B cell (primary cell): ENCODE measurements at regions not wholly inside any gene's neighbourhood (a gene's known extent, or its start where the extent isn't known, plus 50 kb on each side); places are given as distances from the start of the nearest gene placed in this dataset.

ENCODE experiments used
- ATAC-seq: fragments of 200-7000 bp; cut with Tn5 transposase; one replicate; pipeline ENCODE4 v1.10.0; 2021; ENCODE audit warnings: low read depth, mild to moderate bottlenecking, moderate number of reproducible peaks, moderate library complexity
- CTCF ChIA-PET: fragments of 350-600 bp; sonication (Branson Sonifier 250); formaldehyde crosslinking; loops from one replicate; lab custom pipeline; 2021; ENCODE audit warnings: antibody characterized with exemption, inconsistent platforms; lab: Charles Lee
- POLR2A ChIA-PET: fragments of 350-600 bp; sonication (Branson Sonifier 250); formaldehyde crosslinking; loops from one replicate; lab custom pipeline; 2021; ENCODE audit warnings: antibody characterized with exemption; lab: Charles Lee
- DNase-seq: peaks from one replicate; pipeline ENCODE4 v3.0.0; 2013
- H2AFZ ChIP-seq: 2 replicates; pipeline ENCODE4 v1.6.1; 2012; ENCODE audit warnings: mild to moderate bottlenecking, low read depth, low read length; ENCODE audit not compliant: insufficient read depth, poor library complexity, severe bottlenecking
- H3K27ac ChIP-seq, 2 donors: 1 replicate in 1 of 2; 2 replicates in 1 of 2; pipeline ENCODE4 v1.5.1; 2012 to 2013; ENCODE audit warnings: low read length in 2 of 2, mild to moderate bottlenecking in 2 of 2, moderate library complexity in 1 of 2
- H3K27me3 ChIP-seq, 4 experiments: fragments of 200-600 bp in 1 of 4; sonication (generic) in 1 of 4; replicated peaks in 1 of 4; 1 replicate in 2 of 4; 2 replicates in 2 of 4; pipeline versions ENCODE4 v1.6.1 to v1.7.0; 2013 to 2016; ENCODE audit warnings: low read length in 3 of 4, mild to moderate bottlenecking in 2 of 4, mixed read lengths in 1 of 4, moderate library complexity in 1 of 4; ENCODE audit not compliant: insufficient read depth in 4 of 4, control insufficient read depth in 3 of 4; ENCODE audit errors: control extremely low read depth in 1 of 4
- H3K36me3 ChIP-seq, 2 experiments: replicated peaks in 1 of 2; 1 replicate in 1 of 2; 2 replicates in 1 of 2; pipeline versions ENCODE4 v1.6.1 to v1.7.1; 2013; ENCODE audit warnings: low read length in 1 of 2; ENCODE audit not compliant: insufficient read depth in 2 of 2, control insufficient read depth in 1 of 2; ENCODE audit errors: control extremely low read depth in 1 of 2, extremely low read depth in 1 of 2
- H3K4me1 ChIP-seq, 2 donors: fragments of 200-600 bp in 1 of 2; sonication (generic) in 1 of 2; 1 replicate in 1 of 2; 2 replicates in 1 of 2; pipeline versions ENCODE4 v1.5.1 to v1.6.1; 2013 to 2017; ENCODE audit warnings: low read length in 2 of 2; ENCODE audit not compliant: control insufficient read depth in 2 of 2, insufficient read depth in 2 of 2
- H3K4me2 ChIP-seq: replicated peaks from 2 replicates; pipeline ENCODE3; 2012; ENCODE audit warnings: mild to moderate bottlenecking, low read depth, low read length; ENCODE audit not compliant: poor library complexity, severe bottlenecking
- H3K4me3 ChIP-seq, 5 experiments: fragments of 200-600 bp in 1 of 5; sonication (generic) in 1 of 5; 1 replicate in 3 of 5; 2 replicates in 2 of 5; pipeline versions ENCODE4 v1.5.1 to v1.7.0; 2011 to 2016; ENCODE audit warnings: low read length in 4 of 5, mild to moderate bottlenecking in 4 of 5, low read depth in 2 of 5, control low read depth in 1 of 5, moderate library complexity in 1 of 5; ENCODE audit not compliant: insufficient read depth in 1 of 5; ENCODE audit errors: control extremely low read depth in 1 of 5, extremely low read depth in 1 of 5
- H3K79me2 ChIP-seq: fragments of 200-600 bp; sonication (generic); one replicate; pipeline ENCODE4 v1.6.0; 2016; ENCODE audit warnings: low read length; ENCODE audit not compliant: control insufficient read depth, insufficient read depth
- H3K9ac ChIP-seq: fragments of 200-600 bp; sonication (generic); 2 replicates; pipeline ENCODE4 v1.6.1; 2017; ENCODE audit warnings: mild to moderate bottlenecking, low read length, moderate library complexity
- H3K9me3 ChIP-seq, 3 donors: one replicate each; pipeline versions ENCODE4 v1.6.1 to v1.7.1; 2013; ENCODE audit warnings: low read length in 2 of 3; ENCODE audit not compliant: control insufficient read depth in 2 of 3, insufficient read depth in 1 of 3; ENCODE audit errors: control extremely low read depth in 1 of 3
- H4K20me1 ChIP-seq: 2 replicates; pipeline ENCODE4 v1.6.0; 2012; ENCODE audit warnings: mild to moderate bottlenecking, low read length; ENCODE audit not compliant: insufficient read depth, control insufficient read depth, poor library complexity, severe bottlenecking
- H3K27ac Mint-ChIP-seq: one replicate; pipeline ENCODE4 v1.8.0; 2021; ENCODE audit warnings: mixed read lengths
- H3K27me3 Mint-ChIP-seq: one replicate; pipeline ENCODE4 v1.8.0; 2021; ENCODE audit warnings: mixed read lengths
- H3K4me1 Mint-ChIP-seq: one replicate; pipeline ENCODE4 v1.8.0; 2021; ENCODE audit warnings: mixed read lengths
- H3K4me3 Mint-ChIP-seq: one replicate; pipeline ENCODE4 v1.8.0; 2021; ENCODE audit warnings: mixed read lengths
- H3K9me3 Mint-ChIP-seq: one replicate; pipeline ENCODE4 v1.8.0; 2022; ENCODE audit warnings: mixed read lengths; ENCODE audit not compliant: insufficient read depth
- CTCF ChIP-seq: fragments of 200-600 bp; IDR thresholded peaks from one replicate; pipeline ENCODE4 v1.8.0; 2022; ENCODE audit warnings: antibody characterized with exemption, mild to moderate bottlenecking
- EZH2 ChIP-seq: IDR thresholded peaks from 2 replicates; pipeline ENCODE4 v1.6.1; 2012; ENCODE audit warnings: borderline replicate concordance, low read depth, mild to moderate bottlenecking, moderate library complexity, low read length; ENCODE audit not compliant: insufficient read depth, poor library complexity, severe bottlenecking
- WGBS: methylation state at CpG from one replicate; pipeline ENCODE4 v1.1.5; 2013; ENCODE audit warnings: missing lambda C conversion rate; ENCODE audit not compliant: insufficient coverage; 5-methylcytosine and 5-hydroxymethylcytosine counted together
- intact Hi-C: fragments of 100-400 bp; cut with micrococcal nuclease; formaldehyde crosslinking; loops from one replicate; pipeline ENCODE4 v1.10.0; 2022

- Histone ChIP-seq H2AFZ (no peak overlapping the region), H3K27me3 (no peaks in the 10 kb centered on the region), H3K4me2 (no peak overlapping the region), H3K36me3 (no peaks in the 10 kb centered on the region), H3K4me3 (no peak overlapping the region), H3K9ac (no peak overlapping the region), H3K27ac (no peak overlapping the region), H4K20me1 (no peaks in the 10 kb centered on the region), H3K9me3 (peaks cover 0 to 8% (median 8%) of the 10 kb centered on the region in 3 donors), H3K79me2 (no peaks in the 10 kb centered on the region), H3K4me1 (peaks cover 29 to 35% of the 10 kb centered on the region in 2 donors)
- Mint-ChIP-seq H3K4me3 (no peak overlapping the region), H3K9me3 (peaks cover 4% of the 10 kb centered on the region), H3K4me1 (peaks cover 41% of the 10 kb centered on the region), H3K27ac (no peak overlapping the region), H3K27me3 (no peaks in the 10 kb centered on the region)
- DNase-seq = no peak
- no peak for TF ChIP-seq CTCF
- intact Hi-C loops = no loop called here
- WGBS = no CpG with 5 or more reads among the region's 1 CpG
- ChIA-PET CTCF (interaction anchor here (0.7 kb wide), 1 partner anchor 40 kb away, joined by 3 read pairs; no protein-coding TSS in a partner anchor), POLR2A (no interaction called here)
- no peak for ATAC-seq
These were observed 132.0 kb upstream of the RAP1B start for GRCh38 chr12:68478516-68479260.

- Mint-ChIP-seq H3K4me1 (peaks cover 41% of the 10 kb centered on the region), H3K27me3 (no peaks in the 10 kb centered on the region), H3K27ac (no peak overlapping the region), H3K9me3 (peaks cover 4% of the 10 kb centered on the region), H3K4me3 (no peak overlapping the region)
- H3K4me2 ChIP-seq = no peak overlapping the region
- TF ChIP-seq CTCF (no peak), EZH2 (no peak)
- POLR2A ChIA-PET = no interaction called here
- no peaks in the 10 kb centered on the region for H3K27me3 ChIP-seq
- H4K20me1 ChIP-seq = no peaks in the 10 kb centered on the region
- no peak for DNase-seq
- WGBS = 100% methylated on average over 3 of the region's 4 CpGs
- H3K9me3 ChIP-seq = peaks cover 0 to 8% (median 8%) of the 10 kb centered on the region in 3 donors
- no peak for ATAC-seq
- H3K79me2 ChIP-seq = no peaks in the 10 kb centered on the region
- no peak overlapping the region for H3K4me3 ChIP-seq
- CTCF ChIA-PET = interaction anchor here (0.7 kb wide), 2 partner anchors 12 to 41 kb away, joined by 3 read pairs; no protein-coding TSS in a partner anchor
- no peak overlapping the region for H3K9ac ChIP-seq
- peaks cover 29 to 35% of the 10 kb centered on the region in 2 donors for H3K4me1 ChIP-seq
- no peak overlapping the region for H3K27ac ChIP-seq
- intact Hi-C loops = no loop called here
- no peaks in the 10 kb centered on the region for H3K36me3 ChIP-seq
- no peak overlapping the region for H2AFZ ChIP-seq
These were observed 131.3 kb upstream of the RAP1B start for GRCh38 chr12:68479261-68479895.
